Left lung (tissue), 4 donors: ENCODE measurements at regions not wholly inside any gene's neighbourhood (a gene's known extent, or its start where the extent isn't known, plus 50 kb on each side); places are given as distances from the start of the nearest gene placed in this dataset.

Experiments used
- ATAC-seq: fragments of 200-7000 bp; cut with Tn5 transposase; one replicate; pipeline ENCODE4 v1.9.1; 2020; ENCODE audit warnings: moderate library complexity
- DNase-seq, 4 donors: peaks; one replicate each; pipeline ENCODE4 v3.0.0-alpha.2; 2013 to 2020
- H3K27ac ChIP-seq, 2 donors: fragments of 200-600 bp; sonication (generic) in 1 of 2; one replicate each; pipeline versions ENCODE4 v1.5.0 to v1.8.0; 2020 to 2021
- H3K27me3 ChIP-seq, 2 donors: fragments of 200-600 bp; sonication (generic) in 1 of 2; one replicate each; pipeline versions ENCODE4 v1.5.0 to v1.8.0; 2020 to 2021
- H3K36me3 ChIP-seq, 2 donors: fragments of 200-600 bp; sonication (generic) in 1 of 2; one replicate each; pipeline versions ENCODE4 v1.5.0 to v1.8.0; 2020 to 2021
- H3K4me1 ChIP-seq, 2 donors: fragments of 200-600 bp; one replicate each; pipeline ENCODE4 v1.8.0; 2021
- H3K4me3 ChIP-seq, 2 donors: fragments of 200-600 bp; sonication (generic) in 1 of 2; one replicate each; pipeline versions ENCODE4 v1.5.0 to v1.8.0; 2020 to 2021; ENCODE audit warnings: mild to moderate bottlenecking in 1 of 2
- H3K9me3 ChIP-seq, 2 donors: fragments of 200-600 bp; sonication (generic) in 1 of 2; one replicate each; pipeline versions ENCODE4 v1.5.0 to v1.8.0; 2020 to 2021
- intact Hi-C, 2 donors: fragments of 100-400 bp; cut with DNase I; formaldehyde crosslinking; loops; one replicate each; pipeline versions ENCODE4 v1.11.2 to v1.14.2; 2022
- TF ChIP-seq, protein P1 (sequence below), 2 donors: fragments of 200-600 bp; sonication (generic) in 1 of 2; IDR thresholded peaks; one replicate each; pipeline versions ENCODE4 v1.5.0 to v1.8.0; 2021; ENCODE audit warnings: antibody characterized with exemption in 2 of 2
- donor health status: DM: no; HTN: yes; CAD: no.
- donor health status: DM: no; HTN: no; CAD: no.

DNA sequence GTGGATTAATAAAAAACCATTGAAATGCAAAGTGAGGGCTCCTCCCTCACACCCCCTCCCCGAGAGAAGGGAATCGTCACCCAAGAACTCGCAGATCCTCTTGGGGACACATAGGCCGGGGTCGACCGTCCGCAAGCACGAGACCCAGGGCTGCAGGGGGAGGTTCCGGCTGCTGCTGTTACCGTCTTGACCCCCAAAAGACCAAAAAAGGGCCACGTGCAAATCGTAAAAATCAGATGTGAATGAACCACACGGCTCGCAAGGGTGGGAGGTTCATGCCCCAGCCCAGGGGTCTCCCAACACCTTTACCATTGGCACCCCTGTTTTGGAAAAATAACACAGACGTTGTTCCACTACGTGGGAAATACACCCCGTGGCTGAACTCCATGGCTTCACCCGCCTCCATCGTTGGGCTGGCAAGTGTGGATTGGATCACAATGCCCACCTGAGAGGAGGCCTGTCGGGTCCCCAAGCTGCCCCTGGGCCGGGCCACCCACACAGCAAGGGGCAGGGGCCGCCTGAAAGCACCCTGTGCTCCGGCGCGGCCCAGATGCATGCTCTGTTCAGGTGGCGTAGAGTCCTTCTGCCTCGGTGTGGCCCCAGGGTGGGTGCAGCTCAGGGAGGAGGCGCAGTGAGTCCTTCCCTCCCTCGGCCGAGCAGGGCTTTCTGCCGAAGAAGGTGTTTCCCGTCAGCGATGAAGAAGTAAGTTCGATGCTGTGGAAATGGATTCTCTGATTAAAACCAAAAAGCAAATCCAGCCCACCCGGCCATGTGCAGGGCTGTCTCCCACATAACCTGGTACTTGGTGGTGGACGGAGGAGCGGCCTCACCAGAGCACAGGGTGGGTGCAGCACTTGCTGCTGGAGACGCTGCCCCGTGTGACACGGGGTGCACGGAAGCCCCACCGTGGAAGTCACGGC is 85.0 kb downstream of the YTHDF1 start:
- TF ChIP-seq, protein P1, sequence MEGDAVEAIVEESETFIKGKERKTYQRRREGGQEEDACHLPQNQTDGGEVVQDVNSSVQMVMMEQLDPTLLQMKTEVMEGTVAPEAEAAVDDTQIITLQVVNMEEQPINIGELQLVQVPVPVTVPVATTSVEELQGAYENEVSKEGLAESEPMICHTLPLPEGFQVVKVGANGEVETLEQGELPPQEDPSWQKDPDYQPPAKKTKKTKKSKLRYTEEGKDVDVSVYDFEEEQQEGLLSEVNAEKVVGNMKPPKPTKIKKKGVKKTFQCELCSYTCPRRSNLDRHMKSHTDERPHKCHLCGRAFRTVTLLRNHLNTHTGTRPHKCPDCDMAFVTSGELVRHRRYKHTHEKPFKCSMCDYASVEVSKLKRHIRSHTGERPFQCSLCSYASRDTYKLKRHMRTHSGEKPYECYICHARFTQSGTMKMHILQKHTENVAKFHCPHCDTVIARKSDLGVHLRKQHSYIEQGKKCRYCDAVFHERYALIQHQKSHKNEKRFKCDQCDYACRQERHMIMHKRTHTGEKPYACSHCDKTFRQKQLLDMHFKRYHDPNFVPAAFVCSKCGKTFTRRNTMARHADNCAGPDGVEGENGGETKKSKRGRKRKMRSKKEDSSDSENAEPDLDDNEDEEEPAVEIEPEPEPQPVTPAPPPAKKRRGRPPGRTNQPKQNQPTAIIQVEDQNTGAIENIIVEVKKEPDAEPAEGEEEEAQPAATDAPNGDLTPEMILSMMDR (IDR thresholded peaks at IDR 0.05) = no peak
- intact Hi-C loops = no loop called here
- H3K4me1 ChIP-seq = no peaks in the 10 kb centered on the region
- no peaks in the 10 kb centered on the region for H3K36me3 ChIP-seq
- peaks cover 0 to 79% of the 10 kb centered on the region in 2 donors for H3K27me3 ChIP-seq
- DNase-seq = peak in 1 of 4 donors; percentile 28
- no peaks in the 10 kb centered on the region for H3K9me3 ChIP-seq
- no peak overlapping the region for H3K27ac ChIP-seq
- no peak for ATAC-seq
- no peak overlapping the region for H3K4me3 ChIP-seq

DNA sequence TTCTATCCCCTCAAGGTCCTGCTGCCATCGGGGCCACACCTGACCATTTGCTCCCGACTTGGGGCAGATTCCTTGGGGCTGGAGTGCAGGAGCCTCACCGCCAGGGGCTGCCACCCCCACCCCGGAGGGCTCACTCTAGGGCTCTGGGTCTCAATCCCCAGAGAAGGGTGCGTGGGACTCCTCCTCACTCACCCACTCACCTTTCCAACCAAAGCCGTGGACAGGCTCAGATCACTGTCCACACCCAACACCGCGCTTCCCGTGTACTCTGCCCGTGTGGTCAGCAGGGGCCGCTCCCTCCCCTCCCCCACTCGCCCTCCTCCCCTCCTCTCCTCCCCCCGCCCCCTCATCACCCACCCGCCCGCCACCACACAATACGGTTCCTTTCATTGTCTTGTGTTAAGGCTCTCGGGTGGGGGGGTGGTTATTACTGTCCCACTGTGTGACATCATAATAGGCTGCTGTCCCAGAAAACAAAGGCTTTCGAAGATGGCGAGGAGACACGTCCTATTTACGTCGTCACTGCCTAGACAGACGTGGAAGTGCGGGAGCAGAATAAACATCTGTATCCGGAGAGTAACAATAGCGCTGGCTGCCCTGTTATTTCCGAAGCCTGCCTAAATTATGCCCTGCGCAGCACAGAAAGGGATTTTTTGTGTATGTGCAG is 85.8 kb downstream of the YTHDF1 start:
- ATAC-seq = peak; percentile 23

GRCh38 chr20:63129376-63129965 is 86.5 kb downstream of the YTHDF1 start:
- intact Hi-C loops = no loop called here
- no peak for DNase-seq
- H3K4me1 ChIP-seq = no peaks in the 10 kb centered on the region
- H3K27me3 ChIP-seq = peaks cover 0 to 91% of the 10 kb centered on the region in 2 donors
- H3K4me3 ChIP-seq = no peak overlapping the region
- H3K27ac ChIP-seq = no peak overlapping the region
- H3K36me3 ChIP-seq = no peaks in the 10 kb centered on the region
- no peaks in the 10 kb centered on the region for H3K9me3 ChIP-seq
- ATAC-seq = no peak
- TF ChIP-seq, protein P1 (IDR thresholded peaks at IDR 0.05) = no peak

More for the DNA sequence above, 85.8 kb downstream of the YTHDF1 start:
- Histone ChIP-seq H3K27me3 (peaks cover 0 to 85% of the 10 kb centered on the region in 2 donors), H3K9me3 (no peaks in the 10 kb centered on the region), H3K4me3 (no peak overlapping the region), H3K36me3 (no peaks in the 10 kb centered on the region), H3K27ac (no peak overlapping the region), H3K4me1 (no peaks in the 10 kb centered on the region)
- DNase-seq = peak in 2 of 4 donors; percentile 19 to 43
- intact Hi-C loops = no loop called here
- TF ChIP-seq, protein P1 (IDR thresholded peaks at IDR 0.05) = no peak

- no peak for ATAC-seq
- DNase-seq = peak in 1 of 4 donors; percentile 15
- H3K27me3 ChIP-seq = peaks cover 0 to 95% of the 10 kb centered on the region in 2 donors
- H3K9me3 ChIP-seq = no peaks in the 10 kb centered on the region
- intact Hi-C loops = no loop called here
- no peak overlapping the region for H3K27ac ChIP-seq
- no peaks in the 10 kb centered on the region for H3K4me1 ChIP-seq
- TF ChIP-seq, protein P1 (IDR thresholded peaks at IDR 0.05) = no peak
- no peaks in the 10 kb centered on the region for H3K36me3 ChIP-seq
- H3K4me3 ChIP-seq = no peak overlapping the region
These were observed 87.0 kb downstream of the YTHDF1 start for GRCh38 chr20:63128956-63129355.

DNA sequence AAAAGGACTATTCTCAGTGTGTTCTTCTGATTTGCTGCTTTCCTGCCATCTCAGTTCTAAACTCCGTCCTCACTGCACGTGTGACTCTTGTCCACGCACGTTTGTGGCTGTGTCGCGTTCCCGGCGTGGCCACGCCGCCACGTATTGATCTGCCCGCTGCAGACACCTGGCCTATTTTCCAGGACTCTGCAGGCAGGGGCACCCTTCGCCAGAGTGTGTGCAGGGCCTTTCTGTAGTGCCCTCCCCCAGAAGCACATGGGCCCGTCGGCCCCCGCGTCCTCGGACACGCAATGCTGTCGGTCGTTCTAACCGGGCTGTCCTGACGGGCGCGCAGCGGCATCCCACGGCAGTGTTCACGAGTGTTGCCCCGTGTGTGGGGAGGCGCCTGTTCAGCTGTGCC is 87.6 kb downstream of the YTHDF1 start:
- H3K4me1 ChIP-seq = no peaks in the 10 kb centered on the region
- intact Hi-C loops = no loop called here
- H3K9me3 ChIP-seq = no peaks in the 10 kb centered on the region
- H3K4me3 ChIP-seq = no peak overlapping the region
- DNase-seq = peak in 1 of 4 donors; percentile 79
- H3K36me3 ChIP-seq = no peaks in the 10 kb centered on the region
- TF ChIP-seq, protein P1 (IDR thresholded peaks at IDR 0.05) = no peak
- no peak for ATAC-seq
- H3K27me3 ChIP-seq = peaks cover 0 to 93% of the 10 kb centered on the region in 2 donors
- H3K27ac ChIP-seq = no peak overlapping the region
